B cell (primary cell): ENCODE measurements at regions not wholly inside any gene's neighbourhood (a gene's known extent, or its start where the extent isn't known, plus 50 kb on each side); places are given as distances from the start of the nearest gene placed in this dataset.

Source experiments
- EZH2 ChIP-seq: IDR thresholded peaks from 2 replicates; pipeline ENCODE4 v1.6.1; 2012; ENCODE audit warnings: borderline replicate concordance, low read depth, mild to moderate bottlenecking, moderate library complexity, low read length; ENCODE audit not compliant: insufficient read depth, poor library complexity, severe bottlenecking
- TF ChIP-seq, protein P1 (sequence below): fragments of 200-600 bp; IDR thresholded peaks from one replicate; pipeline ENCODE4 v1.8.0; 2022; ENCODE audit warnings: antibody characterized with exemption, mild to moderate bottlenecking

- TF ChIP-seq EZH2 = no peak
- TF ChIP-seq, protein P1, sequence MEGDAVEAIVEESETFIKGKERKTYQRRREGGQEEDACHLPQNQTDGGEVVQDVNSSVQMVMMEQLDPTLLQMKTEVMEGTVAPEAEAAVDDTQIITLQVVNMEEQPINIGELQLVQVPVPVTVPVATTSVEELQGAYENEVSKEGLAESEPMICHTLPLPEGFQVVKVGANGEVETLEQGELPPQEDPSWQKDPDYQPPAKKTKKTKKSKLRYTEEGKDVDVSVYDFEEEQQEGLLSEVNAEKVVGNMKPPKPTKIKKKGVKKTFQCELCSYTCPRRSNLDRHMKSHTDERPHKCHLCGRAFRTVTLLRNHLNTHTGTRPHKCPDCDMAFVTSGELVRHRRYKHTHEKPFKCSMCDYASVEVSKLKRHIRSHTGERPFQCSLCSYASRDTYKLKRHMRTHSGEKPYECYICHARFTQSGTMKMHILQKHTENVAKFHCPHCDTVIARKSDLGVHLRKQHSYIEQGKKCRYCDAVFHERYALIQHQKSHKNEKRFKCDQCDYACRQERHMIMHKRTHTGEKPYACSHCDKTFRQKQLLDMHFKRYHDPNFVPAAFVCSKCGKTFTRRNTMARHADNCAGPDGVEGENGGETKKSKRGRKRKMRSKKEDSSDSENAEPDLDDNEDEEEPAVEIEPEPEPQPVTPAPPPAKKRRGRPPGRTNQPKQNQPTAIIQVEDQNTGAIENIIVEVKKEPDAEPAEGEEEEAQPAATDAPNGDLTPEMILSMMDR = no peak
These were observed 1226.0 kb upstream of the SEL1L start for GRCh38 chr14:82759656-82760055.
